ENCODE measurements at regions not wholly inside any gene's neighbourhood (a gene's known extent, or its start where the extent isn't known, plus 50 kb on each side); places are given as distances from the start of the nearest gene placed in this dataset.

- H3K4me3 ChIP-seq (ENCODE audit: low read depth, low read length): peak overlapping the region; percentile 61
Measured at GRCh38 chrX:45758319-45758718, 557.6 kb upstream of the DIPK2B start.

GRCh38 chrX:45757272-45757671 lies 556.6 kb upstream of the DIPK2B start:
- H3K4me3 ChIP-seq (ENCODE audit: low read depth, low read length): peak overlapping the region; percentile 61
- DNase-seq (ENCODE audit: low read depth): no peak

More at GRCh38 chrX:45758319-45758718, 557.6 kb upstream of the DIPK2B start:
- TF ChIP-seq CTCF (IDR thresholded peaks at IDR 0.05; ENCODE audit: low read depth, low read length) (no peak), MAX (IDR thresholded peaks at IDR 0.05; ENCODE audit: low read depth, low read length) (peak; percentile 47; the same call in 1 of the 2 replicates), POLR2A (IDR thresholded peaks at IDR 0.05; ENCODE audit: extremely low read depth, insufficient read length) (peak; percentile 57), MYC (IDR thresholded peaks at IDR 0.05; ENCODE audit: low read depth, low read length) (peak; percentile 79)
- peak; percentile 93 for DNase-seq (ENCODE audit: low read depth)

GRCh38 chrX:45756557-45756956 lies 555.9 kb upstream of the DIPK2B start:
- peak; percentile 27 for DNase-seq (ENCODE audit: low read depth)
- no peak for TF ChIP-seq MYC (IDR thresholded peaks at IDR 0.05; ENCODE audit: low read depth, low read length)
- no peak for TF ChIP-seq MAX (IDR thresholded peaks at IDR 0.05; ENCODE audit: low read depth, low read length)
- no peak for TF ChIP-seq CTCF (IDR thresholded peaks at IDR 0.05; ENCODE audit: low read depth, low read length)
- no peak for TF ChIP-seq POLR2A (IDR thresholded peaks at IDR 0.05; ENCODE audit: extremely low read depth, insufficient read length)
- H3K4me3 ChIP-seq (ENCODE audit: low read depth, low read length): peak overlapping the region; percentile 61

More at GRCh38 chrX:45757272-45757671, 556.6 kb upstream of the DIPK2B start:
- TF ChIP-seq MYC (IDR thresholded peaks at IDR 0.05; ENCODE audit: low read depth, low read length) (no peak), POLR2A (IDR thresholded peaks at IDR 0.05; ENCODE audit: extremely low read depth, insufficient read length) (no peak), MAX (IDR thresholded peaks at IDR 0.05; ENCODE audit: low read depth, low read length) (no peak), CTCF (IDR thresholded peaks at IDR 0.05; ENCODE audit: low read depth, low read length) (no peak)

GRCh38 chrX:45755703-45756102 lies 555.0 kb upstream of the DIPK2B start:
- peak; percentile 23 for DNase-seq (ENCODE audit: low read depth)
- no peak for TF ChIP-seq CTCF (IDR thresholded peaks at IDR 0.05; ENCODE audit: low read depth, low read length)
- no peak for TF ChIP-seq MYC (IDR thresholded peaks at IDR 0.05; ENCODE audit: low read depth, low read length)
- peak overlapping the region; percentile 11 for H3K4me3 ChIP-seq (ENCODE audit: low read depth, low read length)

- no peak for DNase-seq (ENCODE audit: low read depth)
- TF ChIP-seq POLR2A (IDR thresholded peaks at IDR 0.05; ENCODE audit: extremely low read depth, insufficient read length) (no peak), CTCF (IDR thresholded peaks at IDR 0.05; ENCODE audit: low read depth, low read length) (no peak), MYC (IDR thresholded peaks at IDR 0.05; ENCODE audit: low read depth, low read length) (no peak), MAX (IDR thresholded peaks at IDR 0.05; ENCODE audit: low read depth, low read length) (no peak)
- H3K4me3 ChIP-seq (ENCODE audit: low read depth, low read length): no peak overlapping the region
Measured at GRCh38 chrX:45751156-45751555, 550.5 kb upstream of the DIPK2B start.

GRCh38 chrX:45750639-45751038 lies 550.0 kb upstream of the DIPK2B start:
- H3K4me3 ChIP-seq (ENCODE audit: low read depth, low read length): no peak overlapping the region

More at GRCh38 chrX:45750639-45751038, 550.0 kb upstream of the DIPK2B start:
- no peak for TF ChIP-seq MYC (IDR thresholded peaks at IDR 0.05; ENCODE audit: low read depth, low read length)
- no peak for TF ChIP-seq MAX (IDR thresholded peaks at IDR 0.05; ENCODE audit: low read depth, low read length)
- no peak for TF ChIP-seq CTCF (IDR thresholded peaks at IDR 0.05; ENCODE audit: low read depth, low read length)
- no peak for TF ChIP-seq POLR2A (IDR thresholded peaks at IDR 0.05; ENCODE audit: extremely low read depth, insufficient read length)
- DNase-seq (ENCODE audit: low read depth): no peak

Data from NB4 (cell line).